Activated T-helper 17 cell treated with anti-CD3 and anti-CD28 coated beads, Interleukin-2, amount 50 U/mL, for 72 hours (primary cell): ENCODE measurements at regions not wholly inside any gene's neighbourhood (a gene's known extent, or its start where the extent isn't known, plus 50 kb on each side); places are given as distances from the start of the nearest gene placed in this dataset.

Experiments used
- ATAC-seq: fragments of 150-1000 bp; cut with Tn5 transposase; replicated peaks from 2 replicates; pipeline ENCODE4 v1.10.0; 2021; ENCODE audit warnings: mild to moderate bottlenecking, moderate library complexity
- H3K27ac Mint-ChIP-seq: one replicate; pipeline ENCODE4 v1.8.0; 2022; ENCODE audit warnings: mixed read lengths
- H3K27me3 Mint-ChIP-seq: one replicate; pipeline ENCODE4 v1.8.0; 2022; ENCODE audit warnings: mixed read lengths
- H3K36me3 Mint-ChIP-seq: one replicate; pipeline ENCODE4 v1.8.0; 2022; ENCODE audit warnings: low read depth, mild to moderate bottlenecking, mixed read lengths
- H3K4me1 Mint-ChIP-seq: one replicate; pipeline ENCODE4 v1.8.0; 2022; ENCODE audit warnings: mixed read lengths
- H3K4me3 Mint-ChIP-seq: one replicate; pipeline ENCODE4 v1.8.0; 2022; ENCODE audit warnings: mild to moderate bottlenecking, mixed read lengths
- H3K9me3 Mint-ChIP-seq: one replicate; pipeline ENCODE4 v1.8.0; 2022; ENCODE audit warnings: mixed read lengths

GRCh38 chr21:43301409-43302061 is 125.4 kb downstream of the SIK1 start:
- no peaks in the 10 kb centered on the region for H3K36me3 Mint-ChIP-seq
- H3K27ac Mint-ChIP-seq: no peak overlapping the region
- H3K27me3 Mint-ChIP-seq: no peaks in the 10 kb centered on the region
- H3K9me3 Mint-ChIP-seq: no peaks in the 10 kb centered on the region
- H3K4me3 Mint-ChIP-seq: no peak overlapping the region
- ATAC-seq: no peak
- no peaks in the 10 kb centered on the region for H3K4me1 Mint-ChIP-seq

GRCh38 chr21:43300496-43301408 is 126.2 kb downstream of the SIK1 start:
- no peaks in the 10 kb centered on the region for H3K9me3 Mint-ChIP-seq
- ATAC-seq: no peak
- H3K36me3 Mint-ChIP-seq: no peaks in the 10 kb centered on the region
- no peaks in the 10 kb centered on the region for H3K4me1 Mint-ChIP-seq
- no peak overlapping the region for H3K27ac Mint-ChIP-seq
- no peak overlapping the region for H3K4me3 Mint-ChIP-seq
- H3K27me3 Mint-ChIP-seq: no peaks in the 10 kb centered on the region

GRCh38 chr21:43299441-43300277 is 127.3 kb downstream of the SIK1 start:
- Mint-ChIP-seq H3K4me3 (no peak overlapping the region), H3K36me3 (no peaks in the 10 kb centered on the region), H3K9me3 (no peaks in the 10 kb centered on the region), H3K4me1 (no peaks in the 10 kb centered on the region), H3K27me3 (no peaks in the 10 kb centered on the region), H3K27ac (no peak overlapping the region)
- no peak for ATAC-seq

- H3K27ac Mint-ChIP-seq: no peak overlapping the region
- no peaks in the 10 kb centered on the region for H3K9me3 Mint-ChIP-seq
- H3K27me3 Mint-ChIP-seq: no peaks in the 10 kb centered on the region
- no peak for ATAC-seq
- H3K4me1 Mint-ChIP-seq: no peaks in the 10 kb centered on the region
- no peak overlapping the region for H3K4me3 Mint-ChIP-seq
- H3K36me3 Mint-ChIP-seq: no peaks in the 10 kb centered on the region
These were observed 128.1 kb downstream of the SIK1 start for GRCh38 chr21:43298546-43299440.

GRCh38 chr21:43297989-43298388 is 128.9 kb downstream of the SIK1 start:
- Mint-ChIP-seq H3K36me3 (no peaks in the 10 kb centered on the region), H3K4me3 (no peak overlapping the region), H3K27ac (no peak overlapping the region), H3K9me3 (no peaks in the 10 kb centered on the region), H3K4me1 (no peaks in the 10 kb centered on the region), H3K27me3 (no peaks in the 10 kb centered on the region)
- no peak for ATAC-seq

GRCh38 chr21:43297391-43297981 is 128.7 kb downstream of the CRYAA start:
- ATAC-seq: no peak
- no peaks in the 10 kb centered on the region for H3K27me3 Mint-ChIP-seq
- no peak overlapping the region for H3K27ac Mint-ChIP-seq
- no peaks in the 10 kb centered on the region for H3K36me3 Mint-ChIP-seq
- H3K4me3 Mint-ChIP-seq: no peak overlapping the region
- H3K4me1 Mint-ChIP-seq: no peaks in the 10 kb centered on the region
- H3K9me3 Mint-ChIP-seq: no peaks in the 10 kb centered on the region

- Mint-ChIP-seq H3K27ac (no peak overlapping the region), H3K36me3 (no peaks in the 10 kb centered on the region), H3K4me3 (no peak overlapping the region), H3K27me3 (no peaks in the 10 kb centered on the region), H3K4me1 (no peaks in the 10 kb centered on the region), H3K9me3 (no peaks in the 10 kb centered on the region)
- no peak for ATAC-seq
These were observed 126.5 kb downstream of the CRYAA start for GRCh38 chr21:43295066-43295958.

GRCh38 chr21:43294194-43294902 is 125.5 kb downstream of the CRYAA start:
- Mint-ChIP-seq H3K9me3 (no peaks in the 10 kb centered on the region), H3K36me3 (no peaks in the 10 kb centered on the region), H3K27me3 (no peaks in the 10 kb centered on the region), H3K4me3 (no peak overlapping the region), H3K4me1 (no peaks in the 10 kb centered on the region), H3K27ac (no peak overlapping the region)
- no peak for ATAC-seq

GRCh38 chr21:43292866-43293142 is 124.0 kb downstream of the CRYAA start:
- ATAC-seq: no peak
- Mint-ChIP-seq H3K4me1 (no peaks in the 10 kb centered on the region), H3K36me3 (no peaks in the 10 kb centered on the region), H3K4me3 (no peak overlapping the region), H3K9me3 (no peaks in the 10 kb centered on the region), H3K27ac (no peak overlapping the region), H3K27me3 (no peaks in the 10 kb centered on the region)

GRCh38 chr21:43292041-43292865 is 123.4 kb downstream of the CRYAA start:
- no peaks in the 10 kb centered on the region for H3K36me3 Mint-ChIP-seq
- H3K27ac Mint-ChIP-seq: no peak overlapping the region
- H3K4me3 Mint-ChIP-seq: no peak overlapping the region
- ATAC-seq: no peak
- no peaks in the 10 kb centered on the region for H3K4me1 Mint-ChIP-seq
- no peaks in the 10 kb centered on the region for H3K27me3 Mint-ChIP-seq
- no peaks in the 10 kb centered on the region for H3K9me3 Mint-ChIP-seq

- ATAC-seq: no peak
- Mint-ChIP-seq H3K27me3 (no peaks in the 10 kb centered on the region), H3K9me3 (no peaks in the 10 kb centered on the region), H3K27ac (no peak overlapping the region), H3K4me1 (no peaks in the 10 kb centered on the region), H3K36me3 (no peaks in the 10 kb centered on the region), H3K4me3 (no peak overlapping the region)
These were observed 122.6 kb downstream of the CRYAA start for GRCh38 chr21:43291347-43291950.
